Epidermal melanocyte (primary cell): ENCODE measurements at regions not wholly inside any gene's neighbourhood (a gene's known extent, or its start where the extent isn't known, plus 50 kb on each side); places are given as distances from the start of the nearest gene placed in this dataset.

Experiments used
- DNase-seq: peaks from one replicate; pipeline ENCODE4 v3.0.0; 2011; ENCODE audit warnings: low spot score; ENCODE audit not compliant: insufficient read length

GRCh38 chr7:110607050-110607857 is 483.7 kb upstream of the LRRN3 start:
- no peak for DNase-seq

DNA sequence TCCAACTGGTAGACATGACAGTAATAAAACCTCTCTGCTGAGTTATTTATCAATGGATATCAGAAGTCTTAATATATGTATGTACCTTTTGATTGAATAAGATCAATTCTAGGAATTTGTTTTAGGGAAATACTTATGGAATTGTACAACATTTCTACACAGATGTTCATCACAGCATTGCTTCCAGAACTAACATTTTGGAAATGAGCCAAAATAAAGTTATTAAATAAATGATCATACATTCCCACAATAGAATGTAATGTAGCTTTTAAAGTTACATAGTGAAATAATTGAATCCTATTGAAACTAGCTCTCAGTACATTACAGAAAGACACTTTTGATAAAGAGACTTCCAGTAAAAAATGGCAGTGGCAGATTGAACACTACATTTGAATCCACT is 481.6 kb upstream of the LRRN3 start:
- no peak for DNase-seq

- DNase-seq = no peak
These were observed 478.2 kb upstream of the LRRN3 start for GRCh38 chr7:110612680-110613079.
